ENCODE measurements at regions not wholly inside any gene's neighbourhood (a gene's known extent, or its start where the extent isn't known, plus 50 kb on each side); places are given as distances from the start of the nearest gene placed in this dataset.

DNA sequence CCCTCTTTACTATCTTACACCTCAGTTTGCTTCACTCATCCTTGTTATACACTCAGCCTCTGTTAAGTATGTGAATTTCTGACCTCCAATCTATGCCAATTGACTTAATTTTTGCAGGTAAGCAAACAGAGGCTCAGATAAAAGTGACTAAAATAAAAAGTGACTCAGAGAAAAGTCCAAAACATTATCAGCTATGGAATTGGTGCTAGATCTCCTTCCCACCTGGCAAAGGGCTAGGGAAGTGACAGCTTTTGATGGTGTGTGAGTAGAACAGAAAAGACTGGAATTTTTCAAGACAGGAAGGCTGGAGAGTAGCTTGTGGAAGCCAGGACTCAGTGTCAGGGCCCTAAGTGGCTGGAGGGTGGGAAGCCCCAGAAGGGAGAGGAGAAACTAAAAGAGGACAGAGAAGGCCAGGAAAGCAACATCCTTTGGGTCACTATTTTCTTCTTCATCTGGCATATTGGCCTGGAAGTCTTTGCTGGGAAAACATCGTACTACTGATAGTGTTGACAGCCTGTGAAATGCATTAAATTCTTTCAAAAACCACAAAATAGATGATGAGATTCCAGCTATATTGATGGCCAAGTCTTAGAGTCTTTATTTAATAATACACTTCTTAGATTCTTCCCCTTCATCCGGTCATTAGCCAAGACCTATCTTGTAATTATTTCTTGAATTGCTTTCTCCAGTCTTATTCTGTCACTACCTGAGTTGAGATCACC, 392.8 kb downstream of the RAPGEF2 start:
- TF ChIP-seq, protein P1, sequence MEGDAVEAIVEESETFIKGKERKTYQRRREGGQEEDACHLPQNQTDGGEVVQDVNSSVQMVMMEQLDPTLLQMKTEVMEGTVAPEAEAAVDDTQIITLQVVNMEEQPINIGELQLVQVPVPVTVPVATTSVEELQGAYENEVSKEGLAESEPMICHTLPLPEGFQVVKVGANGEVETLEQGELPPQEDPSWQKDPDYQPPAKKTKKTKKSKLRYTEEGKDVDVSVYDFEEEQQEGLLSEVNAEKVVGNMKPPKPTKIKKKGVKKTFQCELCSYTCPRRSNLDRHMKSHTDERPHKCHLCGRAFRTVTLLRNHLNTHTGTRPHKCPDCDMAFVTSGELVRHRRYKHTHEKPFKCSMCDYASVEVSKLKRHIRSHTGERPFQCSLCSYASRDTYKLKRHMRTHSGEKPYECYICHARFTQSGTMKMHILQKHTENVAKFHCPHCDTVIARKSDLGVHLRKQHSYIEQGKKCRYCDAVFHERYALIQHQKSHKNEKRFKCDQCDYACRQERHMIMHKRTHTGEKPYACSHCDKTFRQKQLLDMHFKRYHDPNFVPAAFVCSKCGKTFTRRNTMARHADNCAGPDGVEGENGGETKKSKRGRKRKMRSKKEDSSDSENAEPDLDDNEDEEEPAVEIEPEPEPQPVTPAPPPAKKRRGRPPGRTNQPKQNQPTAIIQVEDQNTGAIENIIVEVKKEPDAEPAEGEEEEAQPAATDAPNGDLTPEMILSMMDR (optimal IDR thresholded peaks at IDR 0.05 in 1 of 3, IDR thresholded peaks at IDR 0.05 in 1 of 3, conservative IDR thresholded peaks at IDR 0.05 in 1 of 3; ENCODE audit: extremely low read depth in 1 of 3, insufficient read depth in 2 of 3, low read length in 3 of 3) = no peak
- TF ChIP-seq EZH2 (IDR thresholded peaks at IDR 0.05; ENCODE audit: low read length) = no peak

Measured in keratinocyte (primary cell).